22Rv1 (cell line): ENCODE measurements at regions not wholly inside any gene's neighbourhood (a gene's known extent, or its start where the extent isn't known, plus 50 kb on each side); places are given as distances from the start of the nearest gene placed in this dataset.

Experiments used
- H3K27ac ChIP-seq: fragments of 450-650 bp; 2 replicates; pipeline ENCODE4 v1.5.1; 2017
- ZFX ChIP-seq: fragments of 450-650 bp; IDR thresholded peaks from 2 replicates; pipeline ENCODE4 v1.6.1; 2017; ENCODE audit warnings: antibody characterized with exemption, borderline replicate concordance
- TF ChIP-seq, protein P1 (sequence below): fragments of 450-650 bp; IDR thresholded peaks from 2 replicates; pipeline ENCODE4 v1.5.1; 2017; ENCODE audit warnings: mild to moderate bottlenecking

DNA sequence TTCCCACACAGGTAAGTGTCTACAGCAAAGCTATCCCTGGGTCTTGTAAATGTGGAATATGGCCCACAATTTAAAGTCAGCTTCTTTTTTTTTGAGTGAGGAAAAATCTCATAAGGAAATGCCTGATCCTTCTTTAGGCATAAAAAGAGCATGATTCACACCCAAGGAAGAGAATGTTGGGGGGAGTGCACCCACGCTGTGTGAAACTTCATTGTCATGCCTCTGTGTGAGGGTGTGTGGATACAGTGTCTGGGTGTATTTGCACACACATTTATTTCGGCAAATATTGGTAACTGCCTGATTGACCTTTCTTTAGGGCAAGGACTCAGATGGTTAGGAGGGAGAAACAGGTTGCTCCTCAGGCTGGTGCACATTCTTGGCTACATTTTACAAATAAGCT lies 196.8 kb upstream of the STXBP6 start:
- H3K27ac ChIP-seq: no peak overlapping the region
- TF ChIP-seq, protein P1, sequence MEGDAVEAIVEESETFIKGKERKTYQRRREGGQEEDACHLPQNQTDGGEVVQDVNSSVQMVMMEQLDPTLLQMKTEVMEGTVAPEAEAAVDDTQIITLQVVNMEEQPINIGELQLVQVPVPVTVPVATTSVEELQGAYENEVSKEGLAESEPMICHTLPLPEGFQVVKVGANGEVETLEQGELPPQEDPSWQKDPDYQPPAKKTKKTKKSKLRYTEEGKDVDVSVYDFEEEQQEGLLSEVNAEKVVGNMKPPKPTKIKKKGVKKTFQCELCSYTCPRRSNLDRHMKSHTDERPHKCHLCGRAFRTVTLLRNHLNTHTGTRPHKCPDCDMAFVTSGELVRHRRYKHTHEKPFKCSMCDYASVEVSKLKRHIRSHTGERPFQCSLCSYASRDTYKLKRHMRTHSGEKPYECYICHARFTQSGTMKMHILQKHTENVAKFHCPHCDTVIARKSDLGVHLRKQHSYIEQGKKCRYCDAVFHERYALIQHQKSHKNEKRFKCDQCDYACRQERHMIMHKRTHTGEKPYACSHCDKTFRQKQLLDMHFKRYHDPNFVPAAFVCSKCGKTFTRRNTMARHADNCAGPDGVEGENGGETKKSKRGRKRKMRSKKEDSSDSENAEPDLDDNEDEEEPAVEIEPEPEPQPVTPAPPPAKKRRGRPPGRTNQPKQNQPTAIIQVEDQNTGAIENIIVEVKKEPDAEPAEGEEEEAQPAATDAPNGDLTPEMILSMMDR: no peak
- TF ChIP-seq ZFX: no peak

DNA sequence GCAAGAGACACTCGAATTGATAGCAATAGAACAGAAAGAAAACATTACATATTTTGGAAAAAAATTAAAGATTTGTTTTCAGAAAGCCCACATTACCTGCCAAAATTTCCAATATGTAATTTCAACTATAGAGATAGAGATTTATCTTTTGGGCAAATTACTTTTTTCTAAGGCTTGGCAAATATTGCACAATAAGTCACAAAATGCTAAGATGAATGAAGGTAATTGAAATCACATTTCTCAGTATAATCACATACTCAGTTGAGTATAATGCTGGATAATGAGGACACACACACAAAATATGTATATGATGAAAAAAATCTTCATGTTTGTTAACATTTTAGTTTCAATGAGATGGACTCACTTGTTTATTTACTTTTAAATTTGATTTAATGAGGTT lies 189.2 kb upstream of the STXBP6 start:
- no peak for TF ChIP-seq ZFX
- TF ChIP-seq, protein P1: no peak

DNA sequence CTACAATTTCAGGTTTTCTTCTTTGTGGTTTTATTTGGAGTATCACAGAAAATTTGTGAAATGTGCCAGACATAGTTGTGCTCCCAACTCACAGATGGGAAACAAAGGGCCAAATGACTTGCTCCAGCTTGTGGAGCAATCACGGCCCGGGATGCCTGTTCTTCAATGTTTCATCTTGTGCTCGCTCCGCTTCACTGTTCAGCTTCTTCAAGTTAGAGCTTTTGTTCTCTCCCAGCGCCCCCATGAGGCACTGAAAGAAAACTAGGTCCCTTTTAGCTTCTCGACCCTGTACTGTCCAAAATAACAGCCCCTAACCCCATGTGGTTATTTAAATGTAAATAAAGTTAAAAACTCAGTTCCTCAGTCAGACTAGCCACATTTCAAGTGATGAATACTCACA lies 187.9 kb upstream of the STXBP6 start:
- TF ChIP-seq, protein P1: peak; percentile 60
- TF ChIP-seq ZFX: no peak
- H3K27ac ChIP-seq: no peak overlapping the region

More for the DNA sequence above, 189.2 kb upstream of the STXBP6 start:
- no peak overlapping the region for H3K27ac ChIP-seq

DNA sequence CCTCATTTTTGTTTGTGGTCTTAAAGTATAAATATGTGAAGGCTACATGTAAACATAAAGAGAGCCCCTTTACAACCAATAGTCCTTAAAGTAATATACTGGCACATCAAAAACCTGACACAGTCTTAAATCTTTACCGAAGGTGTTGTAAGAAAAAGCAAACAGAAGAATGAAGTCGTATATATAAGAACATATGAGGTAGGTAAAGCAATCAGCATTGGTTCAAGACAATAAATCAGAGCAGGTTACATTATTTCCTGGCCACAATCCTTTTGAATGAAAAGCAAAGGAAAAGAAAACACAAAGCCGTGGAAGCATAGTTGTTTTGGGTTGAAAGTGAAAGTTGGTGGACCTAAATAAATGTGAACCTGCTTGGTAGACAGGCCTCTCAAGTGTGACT lies 183.7 kb upstream of the STXBP6 start:
- TF ChIP-seq, protein P1: no peak
- no peak for TF ChIP-seq ZFX

DNA sequence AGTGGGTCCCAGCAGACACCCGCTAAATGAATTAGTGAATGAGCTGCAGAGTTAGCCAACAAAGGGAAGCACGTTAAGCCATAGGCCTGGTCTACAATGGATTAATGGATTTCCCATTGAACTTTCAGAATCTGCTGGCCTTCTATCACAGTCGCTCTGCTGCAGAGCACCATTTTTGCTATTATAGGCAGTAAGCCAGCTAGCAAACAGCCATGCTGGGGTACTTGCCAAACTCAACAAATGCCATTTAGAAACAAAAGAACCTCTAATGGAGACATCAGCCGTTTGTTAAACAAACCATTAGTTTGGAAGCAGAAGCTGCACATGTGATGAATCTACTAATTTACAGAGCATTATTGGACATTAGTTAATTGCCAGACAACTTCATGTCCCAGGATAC lies 181.1 kb upstream of the STXBP6 start:
- TF ChIP-seq, protein P1: no peak
- TF ChIP-seq ZFX: no peak
- peak overlapping the region; percentile 31; the same call in 1 of the 2 replicates for H3K27ac ChIP-seq

More for the DNA sequence above, 183.7 kb upstream of the STXBP6 start:
- H3K27ac ChIP-seq: no peak overlapping the region

DNA sequence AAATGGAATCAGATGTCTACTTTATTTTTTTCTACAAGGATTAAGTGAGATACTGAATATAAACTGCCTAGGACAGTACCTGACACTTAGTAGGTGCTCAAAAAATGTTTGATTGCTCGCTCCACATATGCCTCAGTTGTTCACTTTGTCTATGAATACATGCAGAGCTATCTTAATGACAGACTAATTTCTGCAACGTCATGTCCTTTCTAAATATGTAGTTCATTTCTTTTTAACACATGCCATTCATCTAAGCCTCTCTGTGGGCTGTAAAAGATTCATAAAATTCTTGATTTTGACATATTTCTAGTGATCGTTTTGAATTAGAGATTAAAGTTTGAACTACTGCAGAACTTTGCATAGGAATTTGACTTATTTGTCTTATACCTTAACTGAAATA lies 176.3 kb upstream of the STXBP6 start:
- no peak for TF ChIP-seq ZFX
- TF ChIP-seq, protein P1: no peak
- H3K27ac ChIP-seq: no peak overlapping the region

DNA sequence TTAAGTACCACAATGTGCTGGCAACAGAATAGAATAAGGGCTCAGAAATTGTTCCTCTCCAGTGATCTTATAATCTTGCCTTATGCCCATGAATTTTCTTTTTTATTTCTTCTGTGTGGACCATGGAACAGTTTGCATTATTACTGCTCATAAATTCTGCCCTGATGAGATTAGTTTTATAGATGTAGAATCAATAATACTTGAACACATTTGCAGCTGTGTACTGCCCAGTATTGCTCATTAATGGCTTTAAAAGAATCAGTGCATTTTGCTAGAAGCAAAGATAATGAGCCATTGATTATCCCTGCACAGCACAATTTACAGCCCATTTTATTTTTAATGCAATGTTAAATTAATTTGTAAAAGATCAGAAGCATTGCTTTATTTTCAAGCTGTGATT lies 172.3 kb upstream of the STXBP6 start:
- H3K27ac ChIP-seq: no peak overlapping the region
- TF ChIP-seq, protein P1: no peak
- no peak for TF ChIP-seq ZFX
